GM23338 (cell line): ENCODE measurements at regions not wholly inside any gene's neighbourhood (a gene's known extent, or its start where the extent isn't known, plus 50 kb on each side); places are given as distances from the start of the nearest gene placed in this dataset.

Source experiments
- CREB1 ChIP-seq: fragments of 250-450 bp; sonication (Bioruptor Pico); IDR thresholded peaks from 2 replicates; pipeline ENCODE4 v1.5.0; 2020; ENCODE audit warnings: low read depth, mild to moderate bottlenecking, moderate library complexity
- EZH2 ChIP-seq: fragments of 200-600 bp; sonication (generic); IDR thresholded peaks from one replicate; pipeline ENCODE4 v1.8.0; 2017; ENCODE audit warnings: antibody characterized with exemption, mild to moderate bottlenecking, low read depth; ENCODE audit not compliant: unreplicated experiment
- EZH2phosphoT487 ChIP-seq: fragments of 200-600 bp; sonication (generic); IDR thresholded peaks from one replicate; pipeline ENCODE4 v1.8.1; 2018; ENCODE audit warnings: antibody characterized with exemption; ENCODE audit not compliant: unreplicated experiment
- JUNB ChIP-seq: IDR thresholded peaks from one replicate; pipeline ENCODE4 v1.6.1; 2016; ENCODE audit warnings: antibody characterized with exemption; ENCODE audit not compliant: unreplicated experiment
- POLR2AphosphoS5 ChIP-seq: IDR thresholded peaks from 2 replicates; pipeline ENCODE4 v1.6.1; 2016; ENCODE audit warnings: antibody characterized with exemption, low read depth
- STAT1 ChIP-seq: IDR thresholded peaks from one replicate; pipeline ENCODE4 v1.6.1; 2016; ENCODE audit warnings: antibody characterized with exemption; ENCODE audit not compliant: unreplicated experiment
- ZNF331 ChIP-seq: fragments of 250-450 bp; sonication (Bioruptor Pico); IDR thresholded peaks from 2 replicates; pipeline ENCODE4 v1.5.0; 2020; ENCODE audit warnings: low read depth, mild to moderate bottlenecking, moderate library complexity
- TF ChIP-seq, protein P1 (sequence below), 2 experiments: fragments of 200-600 bp in 1 of 2; sonication (generic) in 1 of 2; conservative IDR thresholded peaks; 2 replicates each; pipeline versions ENCODE4 v1.5.1 to v1.6.1; 2016 to 2017; ENCODE audit warnings: antibody characterized with exemption in 2 of 2, low read depth in 2 of 2, mild to moderate bottlenecking in 2 of 2, moderate library complexity in 1 of 2
- TF ChIP-seq, protein P2 (sequence below): IDR thresholded peaks from 2 replicates; pipeline ENCODE4 v1.6.1; 2016; ENCODE audit warnings: antibody characterized with exemption
- TF ChIP-seq, protein P3 (sequence below): IDR thresholded peaks from one replicate; pipeline ENCODE4 v1.6.1; 2018; ENCODE audit warnings: antibody characterized with exemption; ENCODE audit not compliant: unreplicated experiment
- TF ChIP-seq, protein P4 (sequence below): fragments of 250-450 bp; sonication (Bioruptor Pico); IDR thresholded peaks from 2 replicates; pipeline ENCODE4 v1.5.0; 2020; ENCODE audit warnings: mild to moderate bottlenecking, moderate library complexity

DNA sequence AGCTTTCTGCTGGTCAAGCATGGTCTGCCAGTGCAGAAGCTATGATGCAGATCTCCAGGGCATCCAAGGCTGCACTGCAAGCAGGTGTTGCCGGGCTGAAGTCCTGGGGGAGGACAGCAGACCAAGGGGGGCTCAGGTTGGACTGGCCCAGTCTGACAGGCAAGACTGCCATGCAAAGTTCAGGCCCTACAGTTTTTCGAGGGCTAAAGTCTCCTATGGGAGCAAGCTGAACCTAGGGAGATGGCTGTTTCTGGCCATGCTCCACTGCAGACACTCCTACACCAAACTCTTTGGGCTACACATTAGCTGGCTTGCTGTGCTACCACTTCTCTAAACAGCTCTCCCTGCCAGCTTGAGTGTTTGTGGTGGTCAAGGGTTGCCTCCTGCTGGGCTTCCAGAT is 130.0 kb upstream of the SYNCRIP start:
- TF ChIP-seq POLR2AphosphoS5 (no peak), EZH2 (no peak), EZH2phosphoT487 (no peak), JUNB (no peak), CREB1 (CRISPR knock-in tag) (no peak), STAT1 (no peak), ZNF331 (no peak)
- TF ChIP-seq, protein P1, sequence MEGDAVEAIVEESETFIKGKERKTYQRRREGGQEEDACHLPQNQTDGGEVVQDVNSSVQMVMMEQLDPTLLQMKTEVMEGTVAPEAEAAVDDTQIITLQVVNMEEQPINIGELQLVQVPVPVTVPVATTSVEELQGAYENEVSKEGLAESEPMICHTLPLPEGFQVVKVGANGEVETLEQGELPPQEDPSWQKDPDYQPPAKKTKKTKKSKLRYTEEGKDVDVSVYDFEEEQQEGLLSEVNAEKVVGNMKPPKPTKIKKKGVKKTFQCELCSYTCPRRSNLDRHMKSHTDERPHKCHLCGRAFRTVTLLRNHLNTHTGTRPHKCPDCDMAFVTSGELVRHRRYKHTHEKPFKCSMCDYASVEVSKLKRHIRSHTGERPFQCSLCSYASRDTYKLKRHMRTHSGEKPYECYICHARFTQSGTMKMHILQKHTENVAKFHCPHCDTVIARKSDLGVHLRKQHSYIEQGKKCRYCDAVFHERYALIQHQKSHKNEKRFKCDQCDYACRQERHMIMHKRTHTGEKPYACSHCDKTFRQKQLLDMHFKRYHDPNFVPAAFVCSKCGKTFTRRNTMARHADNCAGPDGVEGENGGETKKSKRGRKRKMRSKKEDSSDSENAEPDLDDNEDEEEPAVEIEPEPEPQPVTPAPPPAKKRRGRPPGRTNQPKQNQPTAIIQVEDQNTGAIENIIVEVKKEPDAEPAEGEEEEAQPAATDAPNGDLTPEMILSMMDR (conservative IDR thresholded peaks at IDR 0.05; ENCODE audit: low read depth in 2 of 2) = 0 out of 4 replicates have a peak, but pooled peaks of 1 of the 2 experiments have one; percentile 6
- TF ChIP-seq, protein P2, sequence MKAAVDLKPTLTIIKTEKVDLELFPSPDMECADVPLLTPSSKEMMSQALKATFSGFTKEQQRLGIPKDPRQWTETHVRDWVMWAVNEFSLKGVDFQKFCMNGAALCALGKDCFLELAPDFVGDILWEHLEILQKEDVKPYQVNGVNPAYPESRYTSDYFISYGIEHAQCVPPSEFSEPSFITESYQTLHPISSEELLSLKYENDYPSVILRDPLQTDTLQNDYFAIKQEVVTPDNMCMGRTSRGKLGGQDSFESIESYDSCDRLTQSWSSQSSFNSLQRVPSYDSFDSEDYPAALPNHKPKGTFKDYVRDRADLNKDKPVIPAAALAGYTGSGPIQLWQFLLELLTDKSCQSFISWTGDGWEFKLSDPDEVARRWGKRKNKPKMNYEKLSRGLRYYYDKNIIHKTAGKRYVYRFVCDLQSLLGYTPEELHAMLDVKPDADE = no peak
- TF ChIP-seq, protein P3, sequence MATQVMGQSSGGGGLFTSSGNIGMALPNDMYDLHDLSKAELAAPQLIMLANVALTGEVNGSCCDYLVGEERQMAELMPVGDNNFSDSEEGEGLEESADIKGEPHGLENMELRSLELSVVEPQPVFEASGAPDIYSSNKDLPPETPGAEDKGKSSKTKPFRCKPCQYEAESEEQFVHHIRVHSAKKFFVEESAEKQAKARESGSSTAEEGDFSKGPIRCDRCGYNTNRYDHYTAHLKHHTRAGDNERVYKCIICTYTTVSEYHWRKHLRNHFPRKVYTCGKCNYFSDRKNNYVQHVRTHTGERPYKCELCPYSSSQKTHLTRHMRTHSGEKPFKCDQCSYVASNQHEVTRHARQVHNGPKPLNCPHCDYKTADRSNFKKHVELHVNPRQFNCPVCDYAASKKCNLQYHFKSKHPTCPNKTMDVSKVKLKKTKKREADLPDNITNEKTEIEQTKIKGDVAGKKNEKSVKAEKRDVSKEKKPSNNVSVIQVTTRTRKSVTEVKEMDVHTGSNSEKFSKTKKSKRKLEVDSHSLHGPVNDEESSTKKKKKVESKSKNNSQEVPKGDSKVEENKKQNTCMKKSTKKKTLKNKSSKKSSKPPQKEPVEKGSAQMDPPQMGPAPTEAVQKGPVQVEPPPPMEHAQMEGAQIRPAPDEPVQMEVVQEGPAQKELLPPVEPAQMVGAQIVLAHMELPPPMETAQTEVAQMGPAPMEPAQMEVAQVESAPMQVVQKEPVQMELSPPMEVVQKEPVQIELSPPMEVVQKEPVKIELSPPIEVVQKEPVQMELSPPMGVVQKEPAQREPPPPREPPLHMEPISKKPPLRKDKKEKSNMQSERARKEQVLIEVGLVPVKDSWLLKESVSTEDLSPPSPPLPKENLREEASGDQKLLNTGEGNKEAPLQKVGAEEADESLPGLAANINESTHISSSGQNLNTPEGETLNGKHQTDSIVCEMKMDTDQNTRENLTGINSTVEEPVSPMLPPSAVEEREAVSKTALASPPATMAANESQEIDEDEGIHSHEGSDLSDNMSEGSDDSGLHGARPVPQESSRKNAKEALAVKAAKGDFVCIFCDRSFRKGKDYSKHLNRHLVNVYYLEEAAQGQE = no peak
- TF ChIP-seq, protein P4, sequence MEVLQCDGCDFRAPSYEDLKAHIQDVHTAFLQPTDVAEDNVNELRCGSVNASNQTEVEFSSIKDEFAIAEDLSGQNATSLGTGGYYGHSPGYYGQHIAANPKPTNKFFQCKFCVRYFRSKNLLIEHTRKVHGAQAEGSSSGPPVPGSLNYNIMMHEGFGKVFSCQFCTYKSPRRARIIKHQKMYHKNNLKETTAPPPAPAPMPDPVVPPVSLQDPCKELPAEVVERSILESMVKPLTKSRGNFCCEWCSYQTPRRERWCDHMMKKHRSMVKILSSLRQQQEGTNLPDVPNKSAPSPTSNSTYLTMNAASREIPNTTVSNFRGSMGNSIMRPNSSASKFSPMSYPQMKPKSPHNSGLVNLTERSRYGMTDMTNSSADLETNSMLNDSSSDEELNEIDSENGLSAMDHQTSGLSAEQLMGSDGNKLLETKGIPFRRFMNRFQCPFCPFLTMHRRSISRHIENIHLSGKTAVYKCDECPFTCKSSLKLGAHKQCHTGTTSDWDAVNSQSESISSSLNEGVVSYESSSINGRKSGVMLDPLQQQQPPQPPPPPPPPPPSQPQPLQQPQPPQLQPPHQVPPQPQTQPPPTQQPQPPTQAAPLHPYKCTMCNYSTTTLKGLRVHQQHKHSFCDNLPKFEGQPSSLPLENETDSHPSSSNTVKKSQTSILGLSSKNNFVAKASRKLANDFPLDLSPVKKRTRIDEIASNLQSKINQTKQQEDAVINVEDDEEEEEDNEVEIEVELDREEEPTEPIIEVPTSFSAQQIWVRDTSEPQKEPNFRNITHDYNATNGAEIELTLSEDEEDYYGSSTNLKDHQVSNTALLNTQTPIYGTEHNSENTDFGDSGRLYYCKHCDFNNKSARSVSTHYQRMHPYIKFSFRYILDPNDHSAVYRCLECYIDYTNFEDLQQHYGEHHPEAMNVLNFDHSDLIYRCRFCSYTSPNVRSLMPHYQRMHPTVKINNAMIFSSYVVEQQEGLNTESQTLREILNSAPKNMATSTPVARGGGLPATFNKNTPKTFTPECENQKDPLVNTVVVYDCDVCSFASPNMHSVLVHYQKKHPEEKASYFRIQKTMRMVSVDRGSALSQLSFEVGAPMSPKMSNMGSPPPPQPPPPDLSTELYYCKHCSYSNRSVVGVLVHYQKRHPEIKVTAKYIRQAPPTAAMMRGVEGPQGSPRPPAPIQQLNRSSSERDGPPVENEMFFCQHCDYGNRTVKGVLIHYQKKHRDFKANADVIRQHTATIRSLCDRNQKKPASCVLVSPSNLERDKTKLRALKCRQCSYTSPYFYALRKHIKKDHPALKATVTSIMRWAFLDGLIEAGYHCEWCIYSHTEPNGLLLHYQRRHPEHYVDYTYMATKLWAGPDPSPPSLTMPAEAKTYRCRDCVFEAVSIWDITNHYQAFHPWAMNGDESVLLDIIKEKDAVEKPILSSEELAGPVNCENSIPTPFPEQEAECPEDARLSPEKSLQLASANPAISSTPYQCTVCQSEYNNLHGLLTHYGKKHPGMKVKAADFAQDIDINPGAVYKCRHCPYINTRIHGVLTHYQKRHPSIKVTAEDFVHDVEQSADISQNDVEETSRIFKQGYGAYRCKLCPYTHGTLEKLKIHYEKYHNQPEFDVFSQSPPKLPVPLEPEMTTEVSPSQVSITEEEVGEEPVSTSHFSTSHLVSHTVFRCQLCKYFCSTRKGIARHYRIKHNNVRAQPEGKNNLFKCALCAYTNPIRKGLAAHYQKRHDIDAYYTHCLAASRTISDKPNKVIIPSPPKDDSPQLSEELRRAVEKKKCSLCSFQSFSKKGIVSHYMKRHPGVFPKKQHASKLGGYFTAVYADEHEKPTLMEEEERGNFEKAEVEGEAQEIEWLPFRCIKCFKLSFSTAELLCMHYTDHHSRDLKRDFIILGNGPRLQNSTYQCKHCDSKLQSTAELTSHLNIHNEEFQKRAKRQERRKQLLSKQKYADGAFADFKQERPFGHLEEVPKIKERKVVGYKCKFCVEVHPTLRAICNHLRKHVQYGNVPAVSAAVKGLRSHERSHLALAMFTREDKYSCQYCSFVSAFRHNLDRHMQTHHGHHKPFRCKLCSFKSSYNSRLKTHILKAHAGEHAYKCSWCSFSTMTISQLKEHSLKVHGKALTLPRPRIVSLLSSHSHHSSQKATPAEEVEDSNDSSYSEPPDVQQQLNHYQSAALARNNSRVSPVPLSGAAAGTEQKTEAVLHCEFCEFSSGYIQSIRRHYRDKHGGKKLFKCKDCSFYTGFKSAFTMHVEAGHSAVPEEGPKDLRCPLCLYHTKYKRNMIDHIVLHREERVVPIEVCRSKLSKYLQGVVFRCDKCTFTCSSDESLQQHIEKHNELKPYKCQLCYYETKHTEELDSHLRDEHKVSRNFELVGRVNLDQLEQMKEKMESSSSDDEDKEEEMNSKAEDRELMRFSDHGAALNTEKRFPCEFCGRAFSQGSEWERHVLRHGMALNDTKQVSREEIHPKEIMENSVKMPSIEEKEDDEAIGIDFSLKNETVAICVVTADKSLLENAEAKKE (CRISPR knock-in tag) = no peak
